AG04450 (cell line): ENCODE measurements at regions not wholly inside any gene's neighbourhood (a gene's known extent, or its start where the extent isn't known, plus 50 kb on each side); places are given as distances from the start of the nearest gene placed in this dataset.

ENCODE experiments used
- CTCF ChIA-PET: fragments of 300-600, 350-600 bp; formaldehyde crosslinking; extraction: SDS; loops from one replicate; lab custom pipeline; 2022; ENCODE audit warnings: antibody characterized with exemption, inconsistent platforms; lab: Charles Lee
- POLR2A ChIA-PET: fragments of 350-600 bp; formaldehyde crosslinking; extraction: SDS; loops from one replicate; lab custom pipeline; 2021; ENCODE audit warnings: antibody characterized with exemption, inconsistent platforms; lab: Yijun Ruan, JAX
- DNase-seq: peaks from one replicate; pipeline ENCODE4 v3.0.0-alpha.2; 2011; ENCODE audit warnings: low read depth, low spot score
- H3K27ac ChIP-seq: one replicate; pipeline ENCODE4 v1.5.1; 2012; ENCODE audit warnings: low read depth, low read length, control low read depth
- H3K27me3 ChIP-seq: one replicate; pipeline ENCODE4 v1.6.0; 2012; ENCODE audit warnings: low read length; ENCODE audit not compliant: control insufficient read depth, insufficient read depth
- H3K4me3 ChIP-seq: 2 replicates; pipeline ENCODE4 v1.5.1; 2011; ENCODE audit warnings: mild to moderate bottlenecking, low read depth, low read length, control low read depth
- H3K9me3 ChIP-seq: 2 replicates; pipeline ENCODE4 v1.5.1; 2012; ENCODE audit warnings: low read length; ENCODE audit not compliant: control insufficient read depth, insufficient read depth
- TF ChIP-seq, protein P1 (sequence below): IDR thresholded peaks from 2 replicates; pipeline ENCODE4 v1.5.1; 2011; ENCODE audit warnings: low read depth, low read length, control low read depth, inconsistent platforms

DNA sequence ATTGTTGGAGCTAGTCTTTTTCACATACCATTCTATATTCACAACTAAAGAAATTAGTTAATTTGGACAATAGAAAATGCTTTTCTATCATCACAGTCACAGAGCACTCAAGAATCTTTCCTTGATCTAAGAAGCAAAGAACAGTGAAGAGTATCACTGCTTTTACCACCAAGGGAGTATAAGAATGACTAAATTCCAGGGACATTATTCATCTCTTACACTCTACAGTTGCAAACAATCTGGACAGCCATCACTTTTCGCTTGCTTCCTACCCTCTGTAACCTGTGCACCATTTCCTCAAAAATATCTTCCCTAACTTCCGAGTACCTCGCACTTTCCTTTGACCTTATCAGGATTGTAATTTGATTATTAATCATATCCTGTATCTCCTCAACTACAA, 359.5 kb upstream of the TMCO5A start:
- Histone ChIP-seq H3K4me3 (no peak overlapping the region), H3K9me3 (no peaks in the 10 kb centered on the region), H3K27me3 (no peaks in the 10 kb centered on the region), H3K27ac (no peak overlapping the region)
- POLR2A ChIA-PET = no interaction called here
- TF ChIP-seq, protein P1, sequence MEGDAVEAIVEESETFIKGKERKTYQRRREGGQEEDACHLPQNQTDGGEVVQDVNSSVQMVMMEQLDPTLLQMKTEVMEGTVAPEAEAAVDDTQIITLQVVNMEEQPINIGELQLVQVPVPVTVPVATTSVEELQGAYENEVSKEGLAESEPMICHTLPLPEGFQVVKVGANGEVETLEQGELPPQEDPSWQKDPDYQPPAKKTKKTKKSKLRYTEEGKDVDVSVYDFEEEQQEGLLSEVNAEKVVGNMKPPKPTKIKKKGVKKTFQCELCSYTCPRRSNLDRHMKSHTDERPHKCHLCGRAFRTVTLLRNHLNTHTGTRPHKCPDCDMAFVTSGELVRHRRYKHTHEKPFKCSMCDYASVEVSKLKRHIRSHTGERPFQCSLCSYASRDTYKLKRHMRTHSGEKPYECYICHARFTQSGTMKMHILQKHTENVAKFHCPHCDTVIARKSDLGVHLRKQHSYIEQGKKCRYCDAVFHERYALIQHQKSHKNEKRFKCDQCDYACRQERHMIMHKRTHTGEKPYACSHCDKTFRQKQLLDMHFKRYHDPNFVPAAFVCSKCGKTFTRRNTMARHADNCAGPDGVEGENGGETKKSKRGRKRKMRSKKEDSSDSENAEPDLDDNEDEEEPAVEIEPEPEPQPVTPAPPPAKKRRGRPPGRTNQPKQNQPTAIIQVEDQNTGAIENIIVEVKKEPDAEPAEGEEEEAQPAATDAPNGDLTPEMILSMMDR = no peak
- CTCF ChIA-PET = no interaction called here
- DNase-seq = no peak

DNA sequence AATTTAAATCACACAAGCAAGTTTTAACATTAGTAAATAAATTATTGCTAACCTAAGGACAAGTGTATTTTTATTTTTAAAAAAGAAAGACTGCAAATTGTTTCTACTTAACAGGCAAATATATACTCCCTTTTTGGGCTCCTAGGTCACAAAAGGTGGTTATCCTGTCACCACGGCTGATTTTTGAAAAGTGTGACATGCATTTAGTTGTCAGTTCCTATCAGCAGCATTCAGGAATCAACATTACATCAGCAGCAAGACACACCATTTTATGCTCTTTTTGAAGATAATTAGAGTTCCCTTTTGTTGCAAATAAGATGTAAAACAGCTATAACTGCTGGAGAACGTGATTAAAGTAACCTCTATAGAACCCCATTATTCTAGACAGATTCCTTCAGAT, 357.5 kb upstream of the TMCO5A start:
- DNase-seq = no peak
- peaks cover 3% of the 10 kb centered on the region for H3K9me3 ChIP-seq
- H3K27me3 ChIP-seq = no peaks in the 10 kb centered on the region
- CTCF ChIA-PET = no interaction called here
- H3K4me3 ChIP-seq = no peak overlapping the region
- POLR2A ChIA-PET = no interaction called here
- TF ChIP-seq, protein P1 = no peak
- H3K27ac ChIP-seq = no peak overlapping the region

DNA sequence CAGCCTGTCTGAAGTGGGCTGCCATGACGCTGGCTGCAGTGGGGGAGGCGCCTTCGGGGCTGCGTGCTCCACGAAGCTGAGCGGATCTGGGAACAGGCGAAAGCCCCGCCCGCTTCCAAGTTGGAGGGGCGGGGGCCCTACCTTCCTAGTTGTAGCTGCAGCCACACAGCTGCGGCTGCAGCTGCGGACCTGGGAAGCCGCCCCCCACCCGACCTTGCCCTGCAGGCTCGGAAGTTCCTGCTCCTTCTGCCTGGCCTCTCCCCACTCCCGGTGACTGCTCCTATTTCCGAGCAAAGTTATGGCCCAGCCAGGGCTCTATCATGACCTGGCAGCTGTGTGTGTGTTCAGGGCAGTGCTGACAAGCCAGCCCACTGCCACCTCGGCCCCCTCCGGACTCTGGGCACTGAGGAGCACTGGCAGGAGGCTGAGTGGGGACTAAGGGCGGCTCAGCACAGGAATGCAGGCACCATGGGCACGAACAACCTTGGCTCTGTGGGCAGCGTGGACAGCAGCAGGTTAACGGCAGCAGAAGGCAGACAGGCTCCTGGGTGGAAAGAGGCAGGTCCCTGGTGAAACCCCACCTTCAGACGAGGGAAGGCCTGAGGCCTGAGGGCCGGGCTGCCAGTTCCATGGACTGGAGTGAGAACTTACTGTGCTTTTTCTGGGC, 352.4 kb upstream of the TMCO5A start:
- POLR2A ChIA-PET = no interaction called here
- CTCF ChIA-PET = no interaction called here
- Histone ChIP-seq H3K27ac (no peak overlapping the region), H3K9me3 (peaks cover 15% of the 10 kb centered on the region), H3K4me3 (no peak overlapping the region), H3K27me3 (no peaks in the 10 kb centered on the region)
- TF ChIP-seq, protein P1 = no peak
- DNase-seq = no peak

DNA sequence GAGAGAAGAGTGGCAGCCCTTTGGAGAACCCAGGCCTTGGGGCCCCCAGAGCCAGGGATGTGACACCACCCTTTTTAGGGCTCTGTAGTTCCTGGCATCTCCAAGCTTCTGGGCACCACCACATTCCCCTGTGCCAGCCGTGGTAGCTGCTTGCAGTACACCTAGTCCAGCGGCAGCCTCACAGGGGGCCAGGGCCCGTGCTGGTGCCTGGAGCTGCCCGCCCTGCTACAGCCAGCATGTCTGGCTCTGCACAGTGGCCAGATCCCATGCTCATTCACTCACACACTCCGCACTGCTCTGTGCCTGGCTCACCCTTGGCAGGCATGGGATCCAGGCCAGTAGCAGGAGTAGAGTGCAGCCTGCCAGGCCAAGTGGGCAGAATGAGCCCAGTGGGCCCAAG, 351.6 kb upstream of the TMCO5A start:
- TF ChIP-seq, protein P1 = no peak
- no peak for DNase-seq
- POLR2A ChIA-PET = no interaction called here
- Histone ChIP-seq H3K27ac (no peak overlapping the region), H3K9me3 (peaks cover 15% of the 10 kb centered on the region), H3K4me3 (no peak overlapping the region), H3K27me3 (no peaks in the 10 kb centered on the region)
- CTCF ChIA-PET = no interaction called here

DNA sequence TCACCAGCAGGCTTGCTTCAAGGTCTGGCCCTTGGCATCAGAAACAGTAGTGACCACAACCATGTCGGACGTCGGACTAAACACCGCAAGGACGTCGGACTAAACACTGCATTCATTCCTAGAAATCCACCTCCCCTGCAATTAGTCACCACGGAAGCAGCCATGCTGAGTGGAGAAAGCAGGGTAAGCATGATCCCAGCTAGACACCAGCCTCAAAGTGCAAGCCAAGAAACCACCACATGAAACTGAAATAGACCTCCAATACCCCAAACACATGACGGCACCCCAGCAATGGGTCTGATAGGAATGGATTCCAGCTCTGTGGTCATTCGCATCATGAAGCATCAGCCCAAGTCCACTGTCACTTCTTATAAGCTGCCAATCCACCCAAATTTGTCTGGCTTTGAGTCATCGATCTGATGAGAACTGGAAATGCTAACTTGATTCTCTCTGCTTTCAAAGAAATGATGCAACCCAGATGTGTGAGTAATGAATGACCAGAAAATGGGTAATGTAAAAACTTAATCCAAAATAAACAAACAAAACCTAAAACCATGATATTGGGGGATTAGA, 348.3 kb upstream of the TMCO5A start:
- POLR2A ChIA-PET = no interaction called here
- no peaks in the 10 kb centered on the region for H3K27me3 ChIP-seq
- no peak overlapping the region for H3K4me3 ChIP-seq
- H3K9me3 ChIP-seq = peaks cover 15% of the 10 kb centered on the region
- H3K27ac ChIP-seq = peak overlapping the region; percentile 11
- peak; percentile 41 for DNase-seq
- TF ChIP-seq, protein P1 = no peak
- CTCF ChIA-PET = no interaction called here
